ENCODE measurements at regions not wholly inside any gene's neighbourhood (a gene's known extent, or its start where the extent isn't known, plus 50 kb on each side); places are given as distances from the start of the nearest gene placed in this dataset.

DNA sequence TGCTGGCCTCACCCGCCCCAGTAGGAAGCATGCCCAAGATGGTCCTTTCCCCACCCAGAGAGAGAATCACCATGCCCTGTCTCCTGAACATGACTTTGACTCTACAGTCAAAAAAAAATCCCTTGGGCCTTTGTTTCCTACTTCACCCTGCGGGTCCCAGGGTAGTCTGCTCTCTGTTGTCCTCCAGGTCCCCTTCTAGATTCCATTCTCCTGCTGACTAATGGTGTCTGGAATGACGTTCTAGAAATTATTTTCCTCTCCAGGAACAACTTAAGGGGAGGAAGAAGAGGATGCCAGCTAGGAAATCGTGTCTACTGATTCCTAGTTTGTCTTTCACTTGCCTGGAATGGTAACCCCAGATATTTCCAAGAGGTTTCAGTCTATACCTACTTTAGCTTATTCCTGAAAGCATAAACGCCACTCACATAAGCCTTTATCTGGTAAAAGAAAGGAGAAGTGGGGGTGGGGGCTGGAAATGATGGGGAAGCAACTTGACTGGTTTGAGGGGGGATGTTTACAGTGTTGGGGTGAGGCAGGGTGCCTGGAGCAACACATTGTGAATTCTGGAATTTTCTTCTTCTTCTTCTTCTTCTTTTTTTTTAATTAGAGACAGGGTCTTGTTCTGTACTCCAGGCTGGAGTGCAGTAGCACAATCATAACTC is 93.9 kb downstream of the SNX18 start:
- no peak for DNase-seq (ENCODE audit: low read depth)

DNA sequence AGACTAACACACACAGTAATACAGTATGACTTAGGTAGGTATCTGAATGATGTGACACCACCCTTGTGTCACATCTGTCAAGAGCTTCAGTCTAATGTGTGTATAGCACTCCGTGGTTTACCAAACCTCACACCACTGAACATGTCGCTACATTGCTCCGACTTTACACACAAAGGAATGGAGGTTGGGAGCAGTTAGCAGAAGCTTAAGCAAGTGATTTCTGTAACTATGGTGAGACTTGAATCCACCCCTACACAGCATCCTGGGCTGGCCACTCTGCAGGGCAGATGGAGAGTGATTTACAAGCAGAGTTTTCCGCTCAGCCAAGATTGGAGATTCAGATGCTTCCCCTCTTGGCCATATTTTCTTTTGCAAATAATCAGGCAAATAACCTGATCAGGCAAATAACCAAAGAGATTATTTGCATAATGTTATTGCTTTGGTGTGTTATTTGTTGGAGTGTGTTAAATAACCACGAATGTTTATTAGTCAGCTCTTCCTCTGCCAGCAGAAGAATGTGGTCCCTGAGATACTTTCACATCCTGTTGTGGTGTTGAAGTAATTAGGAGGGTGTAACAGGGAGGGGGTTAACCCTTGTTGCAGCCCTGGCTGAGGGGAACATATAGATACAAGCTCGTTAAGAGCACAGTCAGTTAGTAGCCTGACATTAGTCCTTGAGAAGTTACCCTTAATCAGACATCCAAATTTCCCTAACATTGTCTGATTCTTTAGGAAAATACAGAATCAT is 92.8 kb downstream of the SNX18 start:
- no peak for DNase-seq (ENCODE audit: low read depth)

DNA sequence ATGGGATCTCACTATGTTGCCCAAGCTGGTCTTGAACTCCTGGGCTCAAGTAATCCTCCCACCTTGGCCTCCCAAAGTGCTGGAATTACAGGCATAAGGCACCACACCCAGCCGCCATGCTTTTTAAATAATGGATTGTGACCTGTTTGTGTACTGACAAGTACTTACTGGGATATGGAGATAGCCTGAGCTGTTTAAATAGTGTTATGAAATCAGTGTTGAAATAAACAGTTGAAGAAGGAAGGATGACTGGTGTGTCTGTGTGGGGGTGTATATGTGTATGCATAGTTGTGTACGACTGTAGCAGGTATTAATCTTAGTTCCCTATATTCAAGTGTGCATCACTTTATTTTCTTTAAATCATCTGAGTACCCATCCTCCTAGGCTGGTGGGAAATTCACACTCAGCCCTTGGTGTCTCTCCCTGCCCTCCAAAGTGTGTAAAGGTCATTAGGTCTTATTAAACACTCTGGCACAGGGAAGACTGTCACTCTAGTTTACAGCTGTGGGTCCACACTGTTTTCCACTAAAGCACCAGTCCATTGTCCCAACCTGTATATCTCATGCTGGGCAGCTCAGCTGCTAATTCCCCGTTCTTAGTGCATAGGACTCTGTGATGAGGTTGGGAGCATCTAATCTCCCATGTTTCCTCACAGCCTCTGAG is 91.0 kb downstream of the SNX18 start:
- no peak for DNase-seq (ENCODE audit: low read depth)

DNA sequence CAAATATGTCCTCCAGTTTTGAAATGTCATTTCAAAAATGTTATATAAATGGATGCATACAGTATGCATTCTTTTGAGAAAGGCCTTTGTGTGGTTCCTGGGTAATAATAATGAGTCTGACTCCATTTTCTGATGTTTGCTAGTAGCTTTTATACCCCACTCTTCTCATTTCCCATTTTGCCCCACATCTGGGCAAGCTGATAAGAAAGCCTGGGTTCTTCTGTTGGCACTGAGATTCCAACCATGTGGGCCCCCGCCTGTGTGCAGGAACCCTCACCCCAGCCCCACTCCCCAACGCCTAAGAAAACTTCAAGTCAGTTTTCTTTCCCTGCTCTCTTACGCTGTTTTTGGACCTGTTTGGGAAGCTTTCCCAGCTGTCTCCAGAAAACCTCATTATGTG is 89.4 kb downstream of the SNX18 start:
- no peak for DNase-seq (ENCODE audit: low read depth)

DNA sequence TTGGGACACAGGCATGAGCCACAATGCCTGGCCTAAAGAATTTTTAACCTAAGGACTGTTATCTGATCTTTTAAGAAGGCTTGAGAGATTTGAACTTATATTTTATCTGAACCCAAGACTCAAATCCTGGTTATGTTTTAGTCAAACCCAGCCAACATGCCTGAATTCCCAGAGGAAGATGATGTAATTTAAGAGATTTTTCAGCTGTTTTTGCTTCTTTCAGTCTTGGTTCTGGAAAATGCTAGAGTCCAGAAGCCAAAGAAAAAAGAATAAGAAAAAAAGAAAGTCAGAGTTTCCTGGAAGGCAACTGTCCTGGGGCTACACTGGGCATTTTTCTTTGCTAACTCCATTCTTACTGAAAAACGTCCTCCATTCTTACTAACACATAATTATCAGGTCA is 85.8 kb downstream of the SNX18 start:
- DNase-seq (ENCODE audit: low read depth), result no peak

DNA sequence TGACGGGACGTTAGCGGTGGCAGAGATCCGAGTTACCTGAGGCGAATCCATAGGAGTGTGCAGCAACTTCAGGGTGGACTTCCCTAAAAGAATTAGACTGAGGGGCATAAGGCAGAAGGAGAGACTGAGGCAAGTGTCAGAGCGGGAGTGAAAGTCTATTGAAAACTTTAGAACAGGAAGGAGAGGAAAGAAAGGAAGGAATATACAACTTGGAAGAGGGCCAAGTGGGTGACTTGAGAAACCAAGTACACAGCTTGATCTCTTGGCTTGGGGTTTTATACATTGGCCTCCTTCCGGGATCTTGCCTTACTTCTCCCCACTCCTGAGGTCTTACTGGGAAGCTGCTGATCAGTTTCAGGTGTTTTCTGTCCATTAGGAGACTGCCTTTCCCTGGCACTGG is 84.9 kb downstream of the SNX18 start:
- no peak for DNase-seq (ENCODE audit: low read depth)

DNA sequence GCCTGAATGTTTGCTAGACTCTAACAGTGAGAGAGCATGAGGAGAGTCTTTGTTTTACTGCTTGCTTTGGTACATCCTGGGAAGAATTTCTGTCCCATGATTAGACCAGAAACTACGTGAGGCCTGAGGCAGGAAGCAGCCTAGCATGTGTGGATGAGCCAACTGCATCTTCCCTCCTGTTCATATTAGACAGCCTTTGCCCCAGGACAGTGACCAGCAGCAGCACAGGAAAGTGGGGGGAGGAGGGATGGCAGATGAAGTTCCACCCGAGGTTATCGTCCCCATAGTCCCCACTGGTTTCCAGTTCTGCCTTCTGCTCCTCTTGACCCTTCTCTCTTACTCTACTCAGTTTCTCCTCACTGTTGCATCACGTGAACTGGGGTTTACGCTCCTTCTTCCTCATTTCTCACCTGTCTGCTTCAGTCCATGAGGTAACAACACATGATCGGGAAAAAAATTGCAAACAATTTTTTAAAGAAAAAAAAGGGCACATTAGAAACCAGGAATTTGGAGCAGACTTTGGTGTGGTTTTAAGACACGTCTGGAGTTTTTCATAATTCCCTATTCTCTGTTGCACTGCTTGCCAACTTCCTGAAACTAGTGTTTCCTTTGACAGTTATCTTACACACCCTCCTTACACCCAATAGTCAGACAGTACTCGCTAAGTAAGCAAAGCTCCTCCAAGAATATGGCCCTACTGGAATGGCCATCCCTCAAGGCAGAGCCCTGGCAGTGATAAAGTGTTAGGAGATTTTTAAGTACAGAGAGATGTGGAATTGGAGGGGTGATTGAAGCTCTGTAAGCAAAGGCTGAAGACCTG is 84.1 kb downstream of the SNX18 start:
- no peak for DNase-seq (ENCODE audit: low read depth)

All from GM04504 (cell line).